ENCODE measurements at regions not wholly inside any gene's neighbourhood (a gene's known extent, or its start where the extent isn't known, plus 50 kb on each side); places are given as distances from the start of the nearest gene placed in this dataset.
"Not testable (repeated sequence)": the region's sequence is repeated elsewhere in the genome, so short reads cannot be mapped to it uniquely, and the experiment has no call there.

GRCh38 chr20:29096695-29097094 is 2160.8 kb upstream of the DEFB115 start:
- not testable (repeated sequence) for TF ChIP-seq CTCF, POLR2A (IDR thresholded peaks at IDR 0.05)

Measured in thyroid gland (tissue), 4 donors.